ENCODE measurements at regions not wholly inside any gene's neighbourhood (a gene's known extent, or its start where the extent isn't known, plus 50 kb on each side); places are given as distances from the start of the nearest gene placed in this dataset.

GRCh38 chr14:100406505-100407131 is 83.5 kb downstream of the SLC25A47 start:
- no peak for DNase-seq (ENCODE audit: extremely low spot score)
- TF ChIP-seq ELF4 (IDR thresholded peaks at IDR 0.05) (no peak), LEF1 (IDR thresholded peaks at IDR 0.05; ENCODE audit: borderline replicate concordance) (no peak), TARDBP (IDR thresholded peaks at IDR 0.05) (no peak), FOXA1 (IDR thresholded peaks at IDR 0.05) (no peak), NFRKB (IDR thresholded peaks at IDR 0.05) (no peak), CTBP1 (IDR thresholded peaks at IDR 0.05; ENCODE audit: borderline replicate concordance) (no peak), FOXK2 (IDR thresholded peaks at IDR 0.05) (no peak), HDGF (IDR thresholded peaks at IDR 0.05; ENCODE audit: borderline replicate concordance) (no peak), BHLHE40 (IDR thresholded peaks at IDR 0.05; ENCODE audit: borderline replicate concordance) (no peak), SUZ12 (IDR thresholded peaks at IDR 0.05) (no peak), FOXM1 (IDR thresholded peaks at IDR 0.05; ENCODE audit: borderline replicate concordance) (no peak)
- ChIA-PET POLR2A (no interaction called here), CTCF (no interaction called here)

GRCh38 chr14:100407376-100408102 is 84.4 kb downstream of the SLC25A47 start:
- no peak for TF ChIP-seq CTBP1 (IDR thresholded peaks at IDR 0.05; ENCODE audit: borderline replicate concordance)
- no peak for TF ChIP-seq ARNT (IDR thresholded peaks at IDR 0.05)
- no peak for TF ChIP-seq PKNOX1 (IDR thresholded peaks at IDR 0.05)
- no peak for TF ChIP-seq HDGF (IDR thresholded peaks at IDR 0.05; ENCODE audit: borderline replicate concordance)
- TF ChIP-seq SP1 (IDR thresholded peaks at IDR 0.05): no peak
- TF ChIP-seq LEF1 (IDR thresholded peaks at IDR 0.05; ENCODE audit: borderline replicate concordance): no peak
- TF ChIP-seq FOXA1 (IDR thresholded peaks at IDR 0.05): no peak
- TF ChIP-seq FOXK2 (IDR thresholded peaks at IDR 0.05): no peak
- no peak for TF ChIP-seq ELF4 (IDR thresholded peaks at IDR 0.05)
- TF ChIP-seq FOXM1 (IDR thresholded peaks at IDR 0.05; ENCODE audit: borderline replicate concordance): no peak
- ChIA-PET CTCF (interaction anchor here (0.6 to 1.5 kb wide), 3 partner anchors 10 to 247 kb away, joined by 3 to 5 read pairs (median 5); no protein-coding TSS in a partner anchor), POLR2A (interaction anchor here (0.8 to 1.8 kb wide), 3 partner anchors 9 to 23 kb away, joined by 3 to 5 read pairs (median 3); no protein-coding TSS in a partner anchor)
- DNase-seq (ENCODE audit: extremely low spot score): no peak

- CTCF ChIA-PET: interaction anchor here (0.7 to 2.4 kb wide), 5 partner anchors 23 to 244 kb away, joined by 3 to 13 read pairs (median 5); no protein-coding TSS in a partner anchor
- POLR2A ChIA-PET: interaction anchor here (0.8 to 1.8 kb wide), 2 partner anchors 13 to 24 kb away, joined by 3 to 5 read pairs; no protein-coding TSS in a partner anchor
- DNase-seq (ENCODE audit: extremely low spot score): no peak
- TF ChIP-seq FOXM1 (IDR thresholded peaks at IDR 0.05; ENCODE audit: borderline replicate concordance): no peak
These were observed 85.3 kb downstream of the SLC25A47 start for GRCh38 chr14:100408350-100409002.

- POLR2A ChIA-PET: interaction anchor here (1.8 kb wide), 1 partner anchor 13 kb away, joined by 5 read pairs; no protein-coding TSS in a partner anchor
- TF ChIP-seq TARDBP (IDR thresholded peaks at IDR 0.05): no peak
- TF ChIP-seq SP1 (IDR thresholded peaks at IDR 0.05): no peak
- no peak for TF ChIP-seq FOXA1 (IDR thresholded peaks at IDR 0.05)
- no peak for TF ChIP-seq LEF1 (IDR thresholded peaks at IDR 0.05; ENCODE audit: borderline replicate concordance)
- TF ChIP-seq CTBP1 (IDR thresholded peaks at IDR 0.05; ENCODE audit: borderline replicate concordance): no peak
- no peak for TF ChIP-seq ARNT (IDR thresholded peaks at IDR 0.05)
- TF ChIP-seq ZNF384 (IDR thresholded peaks at IDR 0.05): no peak
- TF ChIP-seq FOXK2 (IDR thresholded peaks at IDR 0.05): no peak
- no peak for TF ChIP-seq FOXM1 (IDR thresholded peaks at IDR 0.05; ENCODE audit: borderline replicate concordance)
- no peak for TF ChIP-seq SUZ12 (IDR thresholded peaks at IDR 0.05)
- TF ChIP-seq NFRKB (IDR thresholded peaks at IDR 0.05): no peak
- TF ChIP-seq PKNOX1 (IDR thresholded peaks at IDR 0.05): no peak
- TF ChIP-seq ELF4 (IDR thresholded peaks at IDR 0.05): no peak
- no peak for TF ChIP-seq L3MBTL2 (conservative IDR thresholded peaks at IDR 0.05)
- no peak for TF ChIP-seq HDGF (IDR thresholded peaks at IDR 0.05; ENCODE audit: borderline replicate concordance)
- no peak for TF ChIP-seq BHLHE40 (IDR thresholded peaks at IDR 0.05; ENCODE audit: borderline replicate concordance)
- DNase-seq (ENCODE audit: extremely low spot score): no peak
- CTCF ChIA-PET: interaction anchor here (0.7 to 2.4 kb wide), 5 partner anchors 23 to 244 kb away, joined by 3 to 13 read pairs (median 5); no protein-coding TSS in a partner anchor
These were observed 85.8 kb downstream of the SLC25A47 start for GRCh38 chr14:100409003-100409360.

GRCh38 chr14:100409651-100410050 is 86.5 kb downstream of the SLC25A47 start:
- ChIA-PET POLR2A (no interaction called here), CTCF (interaction anchor here (1.1 to 2.4 kb wide), 4 partner anchors 24 to 243 kb away, joined by 4 to 13 read pairs (median 5); no protein-coding TSS in a partner anchor)
- no peak for DNase-seq (ENCODE audit: extremely low spot score)
- TF ChIP-seq HDGF (IDR thresholded peaks at IDR 0.05; ENCODE audit: borderline replicate concordance) (no peak), TARDBP (IDR thresholded peaks at IDR 0.05) (no peak), L3MBTL2 (conservative IDR thresholded peaks at IDR 0.05) (no peak), SP1 (IDR thresholded peaks at IDR 0.05) (no peak), FOXA1 (IDR thresholded peaks at IDR 0.05) (no peak), FOXK2 (IDR thresholded peaks at IDR 0.05) (no peak), NFRKB (IDR thresholded peaks at IDR 0.05) (no peak), SUZ12 (IDR thresholded peaks at IDR 0.05) (no peak), PKNOX1 (IDR thresholded peaks at IDR 0.05) (no peak), ZNF384 (IDR thresholded peaks at IDR 0.05) (no peak), CTBP1 (IDR thresholded peaks at IDR 0.05; ENCODE audit: borderline replicate concordance) (no peak), ARNT (IDR thresholded peaks at IDR 0.05) (no peak), FOXM1 (IDR thresholded peaks at IDR 0.05; ENCODE audit: borderline replicate concordance) (no peak), BHLHE40 (IDR thresholded peaks at IDR 0.05; ENCODE audit: borderline replicate concordance) (no peak), ELF4 (IDR thresholded peaks at IDR 0.05) (no peak), LEF1 (IDR thresholded peaks at IDR 0.05; ENCODE audit: borderline replicate concordance) (no peak)

Data from HEK293T (cell line).